ENCODE measurements at regions not wholly inside any gene's neighbourhood (a gene's known extent, or its start where the extent isn't known, plus 50 kb on each side); places are given as distances from the start of the nearest gene placed in this dataset.
"Not testable (repeated sequence)": the region's sequence is repeated elsewhere in the genome, so short reads cannot be mapped to it uniquely, and the experiment has no call there.

GRCh38 chr14:19231421-19231820 is 202.7 kb downstream of the POTEG start:
- not testable (repeated sequence) for H3K14ac ChIP-seq (ENCODE audit: low read length); H3K27me3 ChIP-seq (ENCODE audit: control insufficient read depth in 3 of 3, insufficient read depth in 3 of 3, low read depth in 1 of 3, low read length in 3 of 3)

GRCh38 chr14:19234059-19234458 is 200.1 kb downstream of the POTEG start:
- H3K79me1 ChIP-seq (ENCODE audit: low read depth, low read length); H3K4me2 ChIP-seq (ENCODE audit: insufficient read depth, low read length, poor library complexity, severe bottlenecking); H2BK12ac ChIP-seq (ENCODE audit: low read length); H3K18ac ChIP-seq (ENCODE audit: low read length); H3K9me3 ChIP-seq (replicated peaks in 1 of 2; ENCODE audit: control insufficient read depth in 2 of 2, insufficient read depth in 1 of 2, low read depth in 1 of 2, low read length in 2 of 2); H3K27ac ChIP-seq (replicated peaks; ENCODE audit: low read length); H2BK120ac ChIP-seq (ENCODE audit: low read depth, low read length); H3K4me1 ChIP-seq (ENCODE audit: control insufficient read depth in 2 of 2, insufficient read depth in 1 of 2, low read depth in 1 of 2, low read length in 2 of 2); DNase-seq (ENCODE audit: low spot score); H2BK15ac ChIP-seq (ENCODE audit: low read length); H3K14ac ChIP-seq (ENCODE audit: low read length); H4K91ac ChIP-seq (ENCODE audit: low read depth, low read length, poor library complexity); H3K4ac ChIP-seq (ENCODE audit: low read length); H2BK5ac ChIP-seq (ENCODE audit: low read length); H3K23ac ChIP-seq (ENCODE audit: low read depth, low read length, poor library complexity); H2AK5ac ChIP-seq (ENCODE audit: low read depth, low read length); H3K27me3 ChIP-seq (ENCODE audit: control insufficient read depth in 3 of 3, insufficient read depth in 3 of 3, low read depth in 1 of 3, low read length in 3 of 3); H2AFZ ChIP-seq (ENCODE audit: low read length); H4K8ac ChIP-seq (ENCODE audit: low read depth, low read length); H3K9ac ChIP-seq (ENCODE audit: low read depth, low read length, poor library complexity); H3K4me3 ChIP-seq (ENCODE audit: low read length in 2 of 2); H3K36me3 ChIP-seq (replicated peaks in 1 of 2; ENCODE audit: control insufficient read depth in 2 of 2, insufficient read depth in 2 of 2, low read length in 2 of 2): not testable (repeated sequence)

More at GRCh38 chr14:19231421-19231820, 202.7 kb downstream of the POTEG start:
- not testable (repeated sequence) for H4K8ac ChIP-seq (ENCODE audit: low read depth, low read length); H2AFZ ChIP-seq (ENCODE audit: low read length); H2BK12ac ChIP-seq (ENCODE audit: low read length); H2BK120ac ChIP-seq (ENCODE audit: low read depth, low read length); H3K18ac ChIP-seq (ENCODE audit: low read length); H3K79me1 ChIP-seq (ENCODE audit: low read depth, low read length); H3K4ac ChIP-seq (ENCODE audit: low read length); H3K36me3 ChIP-seq (replicated peaks in 1 of 2; ENCODE audit: control insufficient read depth in 2 of 2, insufficient read depth in 2 of 2, low read length in 2 of 2); H3K9ac ChIP-seq (ENCODE audit: low read depth, low read length, poor library complexity); H3K27ac ChIP-seq (replicated peaks; ENCODE audit: low read length); H2AK5ac ChIP-seq (ENCODE audit: low read depth, low read length); H2BK5ac ChIP-seq (ENCODE audit: low read length); DNase-seq (ENCODE audit: low spot score); H3K4me1 ChIP-seq (ENCODE audit: control insufficient read depth in 2 of 2, insufficient read depth in 1 of 2, low read depth in 1 of 2, low read length in 2 of 2); H3K4me2 ChIP-seq (ENCODE audit: insufficient read depth, low read length, poor library complexity, severe bottlenecking); H4K91ac ChIP-seq (ENCODE audit: low read depth, low read length, poor library complexity); H2BK15ac ChIP-seq (ENCODE audit: low read length); H3K9me3 ChIP-seq (replicated peaks in 1 of 2; ENCODE audit: control insufficient read depth in 2 of 2, insufficient read depth in 1 of 2, low read depth in 1 of 2, low read length in 2 of 2); H3K23ac ChIP-seq (ENCODE audit: low read depth, low read length, poor library complexity); H3K4me3 ChIP-seq (ENCODE audit: low read length in 2 of 2)
- no CpG with 5 or more reads among the region's 7 CpGs for WGBS, 2 donors (ENCODE audit: extremely low coverage in 2 of 2, insufficient read length in 2 of 2, insufficient replicate concordance in 1 of 2)

GRCh38 chr14:19237656-19238055 is 196.5 kb downstream of the POTEG start:
- H2AK5ac ChIP-seq (ENCODE audit: low read depth, low read length); H3K9me3 ChIP-seq (replicated peaks in 1 of 2; ENCODE audit: control insufficient read depth in 2 of 2, insufficient read depth in 1 of 2, low read depth in 1 of 2, low read length in 2 of 2); H3K4me3 ChIP-seq (ENCODE audit: low read length in 2 of 2); H3K18ac ChIP-seq (ENCODE audit: low read length); H3K9ac ChIP-seq (ENCODE audit: low read depth, low read length, poor library complexity); H4K91ac ChIP-seq (ENCODE audit: low read depth, low read length, poor library complexity); H3K36me3 ChIP-seq (replicated peaks in 1 of 2; ENCODE audit: control insufficient read depth in 2 of 2, insufficient read depth in 2 of 2, low read length in 2 of 2); H2BK5ac ChIP-seq (ENCODE audit: low read length); H3K27me3 ChIP-seq (ENCODE audit: control insufficient read depth in 3 of 3, insufficient read depth in 3 of 3, low read depth in 1 of 3, low read length in 3 of 3); DNase-seq (ENCODE audit: low spot score); H2AFZ ChIP-seq (ENCODE audit: low read length); H3K4me2 ChIP-seq (ENCODE audit: insufficient read depth, low read length, poor library complexity, severe bottlenecking); H2BK120ac ChIP-seq (ENCODE audit: low read depth, low read length); H2BK12ac ChIP-seq (ENCODE audit: low read length); H2BK15ac ChIP-seq (ENCODE audit: low read length); H4K8ac ChIP-seq (ENCODE audit: low read depth, low read length); H3K14ac ChIP-seq (ENCODE audit: low read length); H3K4ac ChIP-seq (ENCODE audit: low read length); H3K23ac ChIP-seq (ENCODE audit: low read depth, low read length, poor library complexity); H3K79me1 ChIP-seq (ENCODE audit: low read depth, low read length); H3K27ac ChIP-seq (replicated peaks; ENCODE audit: low read length); H3K4me1 ChIP-seq (ENCODE audit: control insufficient read depth in 2 of 2, insufficient read depth in 1 of 2, low read depth in 1 of 2, low read length in 2 of 2): not testable (repeated sequence)
- WGBS, 2 donors (ENCODE audit: extremely low coverage in 2 of 2, insufficient read length in 2 of 2, insufficient replicate concordance in 1 of 2) = no CpG with 5 or more reads among the region's 2 CpGs

- H3K27me3 ChIP-seq (ENCODE audit: control insufficient read depth in 3 of 3, insufficient read depth in 3 of 3, low read depth in 1 of 3, low read length in 3 of 3); H3K4me1 ChIP-seq (ENCODE audit: control insufficient read depth in 2 of 2, insufficient read depth in 1 of 2, low read depth in 1 of 2, low read length in 2 of 2); H2AFZ ChIP-seq (ENCODE audit: low read length); H4K8ac ChIP-seq (ENCODE audit: low read depth, low read length); H3K23ac ChIP-seq (ENCODE audit: low read depth, low read length, poor library complexity); H3K36me3 ChIP-seq (replicated peaks in 1 of 2; ENCODE audit: control insufficient read depth in 2 of 2, insufficient read depth in 2 of 2, low read length in 2 of 2); H2BK5ac ChIP-seq (ENCODE audit: low read length); H4K91ac ChIP-seq (ENCODE audit: low read depth, low read length, poor library complexity); H3K9me3 ChIP-seq (replicated peaks in 1 of 2; ENCODE audit: control insufficient read depth in 2 of 2, insufficient read depth in 1 of 2, low read depth in 1 of 2, low read length in 2 of 2); DNase-seq (ENCODE audit: low spot score); H3K4ac ChIP-seq (ENCODE audit: low read length); H2BK12ac ChIP-seq (ENCODE audit: low read length); H3K27ac ChIP-seq (replicated peaks; ENCODE audit: low read length); H3K14ac ChIP-seq (ENCODE audit: low read length); H2BK15ac ChIP-seq (ENCODE audit: low read length); H2AK5ac ChIP-seq (ENCODE audit: low read depth, low read length); H3K18ac ChIP-seq (ENCODE audit: low read length); H3K4me3 ChIP-seq (ENCODE audit: low read length in 2 of 2); H2BK120ac ChIP-seq (ENCODE audit: low read depth, low read length); H3K4me2 ChIP-seq (ENCODE audit: insufficient read depth, low read length, poor library complexity, severe bottlenecking); H3K9ac ChIP-seq (ENCODE audit: low read depth, low read length, poor library complexity); H3K79me1 ChIP-seq (ENCODE audit: low read depth, low read length): not testable (repeated sequence)
- WGBS, 2 donors (ENCODE audit: extremely low coverage in 2 of 2, insufficient read length in 2 of 2, insufficient replicate concordance in 1 of 2) = no CpG with 5 or more reads among the region's 3 CpGs
Observed at GRCh38 chr14:19238584-19238983, 195.6 kb downstream of the POTEG start.
